Caki2 (cell line): ENCODE measurements at regions not wholly inside any gene's neighbourhood (a gene's known extent, or its start where the extent isn't known, plus 50 kb on each side); places are given as distances from the start of the nearest gene placed in this dataset.
A peak's percentile ranks its signal among the peaks of the same experiment; 100 is the strongest.
"Not testable (repeated sequence)": the region's sequence is repeated elsewhere in the genome, so short reads cannot be mapped to it uniquely, and the experiment has no call there.

Experiments
- DNase-seq: peaks from one replicate; pipeline ENCODE4 v3.0.0-alpha.2; 2015; ENCODE audit warnings: low read depth
- in situ Hi-C: cut with HindIII; loops from 2 replicates; pipeline ENCODE4 v1.10.0; 2016; ENCODE audit warnings: low sequenced_read_pairs, low pct_unique_long_range_greater_than_20kb, mixed read lengths

DNA sequence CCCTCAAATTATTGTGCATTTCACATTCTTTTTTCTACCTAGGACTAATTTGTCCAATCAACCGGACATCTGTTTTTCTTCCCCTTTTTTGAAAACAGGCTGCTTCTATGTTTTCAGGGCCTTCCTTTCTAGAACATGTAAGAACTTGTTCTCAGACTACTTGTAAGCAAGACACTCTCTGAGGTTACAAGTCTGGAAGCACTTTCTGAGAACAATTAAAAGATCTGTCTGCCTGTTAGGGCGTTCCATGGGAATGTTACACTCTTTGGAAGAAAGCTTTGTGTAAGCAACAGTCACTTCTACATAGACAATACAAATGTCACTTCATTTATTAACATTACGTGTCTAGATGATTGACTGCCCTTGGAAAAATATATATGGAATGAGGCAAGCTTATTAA lies 50.9 kb upstream of the HSPB3 start:
- in situ Hi-C loops, result no loop called here
- DNase-seq, result no peak

DNA sequence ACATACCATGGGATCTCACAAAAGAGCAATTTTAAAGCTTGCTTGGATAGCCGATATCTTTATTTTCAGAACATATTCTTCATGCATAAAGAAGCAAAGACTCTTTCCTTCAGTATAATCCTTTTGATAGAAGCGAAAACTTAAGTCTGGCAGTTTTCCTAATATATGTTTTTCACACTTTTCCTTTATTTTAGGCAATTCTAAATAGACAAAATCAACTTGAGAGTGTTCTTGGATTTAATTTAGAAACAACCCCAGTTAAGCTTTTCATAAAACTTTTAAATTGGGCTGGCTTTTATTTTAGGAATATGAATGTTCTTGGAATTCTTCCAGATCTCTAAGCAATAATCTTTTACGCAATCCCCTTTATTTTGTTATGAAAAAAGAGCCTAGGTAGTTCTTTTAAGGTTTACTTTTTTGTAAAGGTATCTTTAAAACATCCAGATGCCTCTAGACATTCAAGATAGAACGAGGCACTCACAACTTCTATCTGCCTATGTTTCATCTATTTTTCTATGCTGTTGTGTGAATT lies 51.5 kb upstream of the HSPB3 start:
- in situ Hi-C loops, result no loop called here
- DNase-seq, result no peak

DNA sequence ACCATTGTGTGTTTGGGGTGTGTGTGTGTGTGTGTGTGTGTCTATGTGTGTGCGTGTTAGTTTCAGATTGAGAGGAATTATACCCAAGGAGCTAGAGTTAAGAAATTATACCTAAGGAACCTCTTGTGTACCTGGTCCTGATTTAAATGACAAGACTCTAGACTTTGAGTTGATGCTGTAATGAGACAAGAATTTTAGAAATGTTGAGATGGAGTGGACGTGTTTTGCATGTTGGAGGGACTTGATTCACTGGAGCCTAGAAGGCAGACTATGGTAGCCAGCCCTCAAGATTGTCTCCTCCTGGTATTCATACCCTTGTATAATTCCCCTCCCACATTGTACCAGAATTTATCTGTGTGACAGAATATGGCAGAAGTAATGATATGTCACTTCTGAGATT lies 52.4 kb upstream of the HSPB3 start:
- in situ Hi-C loops, result no loop called here
- DNase-seq, result no peak

DNA sequence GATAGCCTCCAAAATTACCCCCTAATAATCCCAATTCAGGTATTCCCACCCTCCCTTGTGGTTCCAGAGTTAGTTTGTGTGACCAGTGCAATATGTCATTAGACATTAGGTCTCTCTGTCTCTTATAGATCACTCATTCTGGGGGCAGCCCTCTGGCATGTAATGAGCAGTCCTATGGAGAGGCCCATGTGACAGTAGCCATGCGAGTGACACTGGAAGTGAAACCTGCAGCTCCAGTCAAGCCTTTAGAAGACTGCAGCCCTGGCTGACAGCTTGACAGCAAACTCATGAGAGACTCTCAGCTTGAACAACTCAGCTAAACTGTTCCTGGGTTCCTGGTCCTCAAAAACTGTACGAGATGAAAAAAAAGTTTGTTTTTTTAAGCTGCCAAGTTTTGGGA lies 54.0 kb upstream of the HSPB3 start:
- in situ Hi-C loops, result no loop called here
- DNase-seq, result no peak

- in situ Hi-C loops, result no loop called here
- DNase-seq, result no peak
Observed at GRCh38 chr5:54398191-54398590, 57.3 kb upstream of the HSPB3 start.

GRCh38 chr5:54397420-54397819 lies 58.1 kb upstream of the HSPB3 start:
- in situ Hi-C loops, result no loop called here
- no peak for DNase-seq

GRCh38 chr5:54393007-54393406 lies 62.5 kb upstream of the HSPB3 start:
- DNase-seq, in situ Hi-C loops: not testable (repeated sequence)

DNA sequence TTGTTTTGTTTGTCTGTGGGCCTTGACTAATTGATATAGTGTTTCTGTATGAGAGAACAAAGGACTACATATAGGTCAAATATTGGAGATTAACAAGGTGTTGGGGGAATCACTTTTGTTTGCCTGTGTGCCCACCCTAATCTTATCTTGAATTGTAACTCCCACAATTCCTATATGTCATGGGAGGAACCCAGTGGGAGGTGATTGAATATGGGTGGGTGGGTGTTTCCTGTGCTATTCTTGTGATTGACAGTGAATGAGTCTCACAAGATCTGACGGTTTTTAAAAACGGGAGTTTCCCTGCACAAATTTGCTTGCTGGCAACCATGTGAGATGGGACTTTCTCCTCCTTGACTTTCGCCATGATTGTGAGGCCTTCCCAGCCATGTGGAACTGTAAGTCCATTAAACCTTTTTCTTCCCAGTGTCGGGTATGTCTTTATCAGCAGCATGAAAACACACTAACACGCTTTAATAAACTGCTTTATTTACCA lies 64.9 kb upstream of the HSPB3 start:
- in situ Hi-C loops, result no loop called here
- DNase-seq, result no peak

- peak; percentile 65 for DNase-seq
- in situ Hi-C loops, result no loop called here
Observed at GRCh38 chr5:54390015-54390414, 65.5 kb upstream of the HSPB3 start.

- DNase-seq, in situ Hi-C loops: not testable (repeated sequence)
Observed at GRCh38 chr5:54389399-54389798, 66.1 kb upstream of the HSPB3 start.

GRCh38 chr5:54388811-54389210 lies 66.7 kb upstream of the HSPB3 start:
- no peak for DNase-seq
- in situ Hi-C loops, result no loop called here

DNA sequence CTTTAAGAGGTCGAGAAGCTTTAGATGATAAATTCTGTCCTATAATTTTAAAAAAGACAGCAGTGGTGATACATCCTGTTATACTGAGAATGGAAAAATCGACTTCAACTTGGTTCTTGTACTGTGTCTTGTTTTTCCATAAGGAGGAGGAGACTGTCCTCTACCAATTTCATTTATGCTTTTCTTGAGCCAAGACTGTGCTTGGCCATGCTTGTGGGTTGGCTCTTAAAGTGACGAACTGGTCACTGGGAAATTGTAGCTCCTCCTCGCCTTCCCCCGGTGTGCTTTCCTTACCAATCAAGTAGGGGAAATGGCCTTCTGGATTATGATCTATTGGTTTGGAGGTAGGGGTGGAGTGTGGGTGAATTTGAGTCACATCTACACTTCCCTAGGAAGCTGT lies 67.1 kb upstream of the HSPB3 start:
- in situ Hi-C loops, result no loop called here
- DNase-seq, result no peak

- no peak for DNase-seq
- in situ Hi-C loops, result no loop called here
Observed at GRCh38 chr5:54387659-54388232, 67.8 kb upstream of the HSPB3 start.

GRCh38 chr5:54387031-54387430 lies 68.5 kb upstream of the HSPB3 start:
- no peak for DNase-seq
- in situ Hi-C loops, result no loop called here

DNA sequence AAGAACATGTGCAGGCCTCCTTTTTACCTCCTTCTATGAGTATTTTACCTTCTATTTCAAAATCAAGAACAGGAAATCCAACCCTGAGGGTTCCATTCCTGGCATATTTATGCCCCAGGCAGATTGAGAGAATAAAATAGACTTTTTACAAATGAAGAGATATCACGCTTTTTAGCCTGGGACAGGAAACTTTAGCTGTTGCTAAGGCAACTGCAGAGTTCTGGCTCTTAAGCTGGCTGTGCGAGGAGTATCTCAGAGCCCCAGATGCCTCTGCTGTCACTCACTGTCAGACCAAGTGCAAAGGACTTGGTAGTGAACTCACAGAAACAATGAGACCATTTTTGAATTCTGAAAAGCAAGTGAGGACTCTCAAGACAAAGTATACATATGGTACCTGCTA lies 69.5 kb upstream of the HSPB3 start:
- in situ Hi-C loops, result no loop called here
- no peak for DNase-seq

- in situ Hi-C loops, result no loop called here
- DNase-seq, result no peak
Observed at GRCh38 chr5:54384356-54384933, 71.1 kb upstream of the HSPB3 start.

- in situ Hi-C loops, result no loop called here
- DNase-seq, result no peak
Observed at GRCh38 chr5:54383941-54384340, 71.6 kb upstream of the HSPB3 start.

- in situ Hi-C loops, result no loop called here
- DNase-seq, result no peak
Observed at GRCh38 chr5:54383225-54383901, 72.1 kb upstream of the HSPB3 start.

- DNase-seq, in situ Hi-C loops: not testable (repeated sequence)
Observed at GRCh38 chr5:54381319-54381718, 70.9 kb upstream of the ARL15 start.

DNA sequence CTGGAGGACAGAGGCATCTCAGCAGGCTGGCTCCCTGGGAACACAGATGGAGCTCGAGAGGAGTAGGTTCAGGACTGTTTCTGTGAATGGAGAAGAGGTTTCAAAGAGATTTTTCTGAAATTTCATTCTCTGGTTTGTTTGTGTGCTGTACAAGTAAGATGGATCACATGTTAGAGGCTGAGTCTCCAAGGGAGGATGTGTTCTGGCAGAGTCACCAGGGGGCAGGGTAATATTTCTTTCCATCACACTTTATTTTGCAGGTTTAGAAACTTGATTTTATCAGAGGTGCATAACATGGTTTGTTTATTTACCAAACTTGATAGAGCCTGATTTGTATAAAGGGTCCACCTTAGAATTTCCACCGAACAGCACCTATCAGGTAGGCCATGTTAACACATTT lies 69.2 kb upstream of the ARL15 start:
- in situ Hi-C loops, result no loop called here

More for the DNA sequence above, 69.2 kb upstream of the ARL15 start:
- DNase-seq, result no peak
